Urothelium cell line (cell line): ENCODE measurements at regions not wholly inside any gene's neighbourhood (a gene's known extent, or its start where the extent isn't known, plus 50 kb on each side); places are given as distances from the start of the nearest gene placed in this dataset.
"Not testable (repeated sequence)": the region's sequence is repeated elsewhere in the genome, so short reads cannot be mapped to it uniquely, and the experiment has no call there.

Experiments used
- DNase-seq: peaks from one replicate; pipeline ENCODE4 v3.0.0; 2011; ENCODE audit warnings: low spot score, mixed read lengths
- FAIRE-seq: peaks from 2 replicates; lab custom pipeline; 2011; peaks lifted over from hg19 to GRCh38; lab: Jason Lieb, UNC

DNA sequence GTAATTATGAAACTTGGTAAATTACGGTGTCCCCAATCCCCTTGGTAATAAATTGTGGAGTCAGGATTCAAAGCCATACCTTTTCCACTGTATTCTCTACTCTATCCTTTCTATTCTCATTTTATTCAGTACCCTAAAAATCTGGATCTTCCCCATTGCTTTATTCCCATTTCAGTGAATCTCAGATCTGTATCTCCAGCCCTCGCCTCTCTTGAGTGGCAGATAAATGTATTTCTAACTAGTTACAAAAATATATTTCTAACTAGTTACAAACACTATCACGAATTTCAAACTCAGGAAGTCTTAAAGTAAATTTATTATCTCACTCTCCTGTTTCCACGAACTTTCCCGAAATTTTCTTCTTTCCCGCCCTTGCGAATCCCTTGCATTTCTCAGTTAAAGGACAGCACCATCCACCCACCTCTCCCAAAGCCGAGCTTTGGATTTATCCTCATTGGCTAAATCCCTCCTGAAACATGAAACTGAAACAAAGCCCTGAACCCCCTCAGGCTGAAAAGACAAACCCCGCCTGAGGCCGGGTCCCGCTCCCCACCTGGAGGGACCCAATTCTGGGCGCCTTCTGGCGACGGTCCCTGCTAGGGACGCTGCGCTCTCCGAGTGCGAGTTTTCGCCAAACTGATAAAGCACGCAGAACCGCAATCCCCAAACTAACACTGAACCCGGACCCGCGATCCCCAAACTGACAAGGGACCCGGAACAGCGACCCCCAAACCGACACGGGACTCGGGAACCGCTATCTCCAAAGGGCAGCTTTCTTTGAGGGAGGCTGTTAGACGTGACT is 164.3 kb upstream of the PABPC3 start:
- FAIRE-seq (no peak), DNase-seq (no peak)

DNA sequence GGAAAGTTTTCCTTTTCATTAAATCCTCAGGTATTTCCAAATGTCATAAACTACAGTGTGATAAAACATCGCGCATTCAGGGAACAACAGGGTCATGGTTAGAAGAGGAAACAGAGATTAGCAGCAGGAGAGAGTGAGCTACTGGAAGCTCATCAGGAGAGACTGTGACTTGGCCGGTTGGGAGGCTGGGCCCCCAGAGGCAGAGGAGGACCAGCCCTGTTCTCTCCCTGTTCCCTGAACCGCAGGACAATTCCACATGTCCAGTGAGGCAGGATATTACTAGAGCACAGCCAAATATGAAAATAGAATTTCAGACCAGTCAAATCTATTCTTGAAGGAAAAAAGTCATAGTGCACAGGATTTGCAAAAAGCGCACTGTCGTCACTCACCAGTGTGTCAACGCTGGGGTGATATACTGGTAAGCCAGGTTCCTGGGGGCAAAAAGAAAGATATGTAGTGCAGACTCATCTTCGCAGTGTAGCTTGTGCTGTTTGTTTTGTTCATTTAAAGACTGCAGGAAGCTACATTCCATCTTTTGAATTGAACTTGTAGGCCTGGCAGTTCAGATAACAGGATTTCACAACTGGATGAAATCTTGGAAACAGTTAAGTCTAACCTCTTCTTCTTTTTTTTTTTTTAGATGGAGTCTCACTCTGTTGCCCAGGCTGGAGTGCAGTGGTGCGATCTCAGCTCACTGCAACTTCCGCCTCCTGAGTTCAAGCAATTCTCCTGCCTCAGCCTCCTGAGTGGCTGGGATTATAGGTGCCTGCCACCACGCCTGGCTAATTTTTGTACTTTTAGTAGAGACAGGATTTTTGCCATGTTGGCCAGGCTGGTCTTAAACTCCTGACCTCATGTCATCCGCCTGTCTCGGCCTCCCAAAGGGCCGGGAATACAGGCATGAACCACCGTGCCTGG is 162.6 kb upstream of the PABPC3 start:
- DNase-seq, FAIRE-seq: not testable (repeated sequence)

DNA sequence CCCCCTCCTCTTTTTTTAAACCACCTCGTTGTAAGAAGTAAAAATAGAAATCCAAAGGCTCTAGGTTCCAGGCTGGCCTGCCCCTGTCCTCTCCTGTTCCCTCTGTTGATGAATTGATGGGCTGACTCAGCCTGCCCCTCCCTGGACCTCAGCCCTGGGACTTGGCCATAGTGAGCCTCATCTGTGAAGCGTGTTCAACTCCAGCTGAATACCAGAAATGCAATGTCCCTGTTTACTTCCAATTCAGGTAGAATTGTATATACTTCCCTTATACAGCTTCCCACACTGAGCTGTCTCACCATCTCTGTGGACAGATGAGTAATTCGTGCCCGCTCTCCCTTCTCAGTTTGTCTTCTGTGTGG is 161.9 kb upstream of the PABPC3 start:
- not testable (repeated sequence) for FAIRE-seq, DNase-seq

DNA sequence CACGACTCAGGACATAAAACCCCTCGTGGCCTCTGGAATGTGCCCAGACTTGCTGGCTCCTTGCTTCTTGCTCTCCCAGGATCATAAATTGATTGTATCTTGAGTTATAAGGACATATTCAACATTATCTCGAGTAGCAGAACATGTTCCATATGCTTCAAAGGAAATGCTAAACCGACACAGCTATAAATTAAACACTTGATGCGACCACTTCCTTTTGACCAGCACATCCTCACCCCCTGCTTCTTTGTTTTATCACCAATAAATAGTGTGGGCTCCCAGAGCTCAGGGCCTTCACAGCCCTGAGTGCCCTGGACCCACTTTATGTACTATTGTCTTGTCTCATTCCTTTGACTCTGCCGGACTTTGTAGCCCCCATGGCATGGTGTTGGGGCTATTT is 157.0 kb upstream of the PABPC3 start:
- no peak for DNase-seq
- no peak for FAIRE-seq

DNA sequence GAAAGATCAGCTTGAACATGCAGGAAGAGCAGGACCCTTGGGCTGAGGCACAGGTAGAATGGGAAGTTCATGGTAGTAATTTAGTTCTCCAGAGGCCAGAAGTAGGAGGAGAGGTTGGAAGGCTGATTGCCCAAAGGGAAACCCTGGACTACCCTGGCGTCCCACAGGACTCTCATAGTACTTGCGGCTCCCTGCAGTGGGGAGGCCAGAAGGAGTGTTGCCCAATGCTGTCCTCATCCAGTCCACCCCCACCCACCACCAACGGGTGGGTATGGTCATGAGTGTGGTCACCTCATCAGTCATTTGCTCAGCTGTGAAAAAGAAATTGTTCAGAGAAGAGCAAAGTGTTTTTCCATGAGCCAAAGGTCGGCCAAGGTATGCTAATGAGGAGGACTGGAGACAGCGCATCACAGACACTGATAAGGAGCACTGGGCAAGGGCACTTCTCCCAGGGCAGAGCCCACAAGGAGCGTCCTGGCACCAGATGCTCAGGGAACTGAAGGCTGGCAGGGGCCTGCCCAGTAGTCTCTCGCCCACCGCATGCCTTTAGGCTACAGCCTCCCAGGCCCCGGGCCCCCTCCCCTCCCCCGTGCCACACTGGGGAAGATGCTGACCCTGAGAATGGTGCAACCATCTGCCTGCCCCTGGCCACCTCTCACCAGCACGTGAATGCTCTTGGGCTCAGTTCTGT is 154.8 kb upstream of the PABPC3 start:
- not testable (repeated sequence) for DNase-seq, FAIRE-seq

DNA sequence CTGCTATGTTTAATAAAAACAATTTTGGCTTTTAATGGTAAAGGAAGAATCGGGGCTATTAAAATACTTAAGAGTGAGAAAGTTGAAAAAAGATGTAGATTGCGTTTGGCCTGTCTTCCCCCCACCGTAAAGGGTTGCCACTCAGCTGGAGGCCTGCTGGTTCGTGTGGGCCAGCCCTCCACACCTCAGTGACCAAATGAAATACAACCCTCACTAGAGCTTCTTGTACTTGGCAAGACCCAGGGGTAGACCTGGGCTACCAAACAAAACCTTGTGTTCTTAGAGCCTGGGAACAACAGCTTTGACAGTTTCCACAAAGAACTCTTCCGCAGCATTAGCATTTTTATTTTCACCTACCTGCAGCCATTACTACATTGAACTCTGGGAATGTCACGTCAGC is 152.8 kb upstream of the PABPC3 start:
- FAIRE-seq, result no peak
- no peak for DNase-seq

DNA sequence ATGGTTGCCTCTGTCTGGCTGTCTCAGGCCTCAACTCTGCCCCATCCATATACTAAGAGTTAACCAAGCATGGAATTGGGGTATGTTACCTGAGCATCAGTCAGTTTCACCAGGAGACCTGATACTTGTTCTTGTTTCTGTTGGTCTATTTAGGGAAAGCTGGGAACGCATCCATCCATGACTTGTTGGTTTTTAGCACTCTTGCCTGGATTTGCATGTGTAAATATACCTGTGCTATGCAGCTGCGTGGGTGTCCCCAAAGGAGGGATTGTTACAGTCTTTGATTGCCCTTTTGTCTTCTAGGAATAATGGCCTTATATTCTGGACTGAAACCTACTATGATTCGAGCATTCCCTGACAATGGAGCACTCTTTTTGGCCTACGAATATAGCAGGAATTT is 151.9 kb upstream of the PABPC3 start:
- not testable (repeated sequence) for FAIRE-seq, DNase-seq

DNA sequence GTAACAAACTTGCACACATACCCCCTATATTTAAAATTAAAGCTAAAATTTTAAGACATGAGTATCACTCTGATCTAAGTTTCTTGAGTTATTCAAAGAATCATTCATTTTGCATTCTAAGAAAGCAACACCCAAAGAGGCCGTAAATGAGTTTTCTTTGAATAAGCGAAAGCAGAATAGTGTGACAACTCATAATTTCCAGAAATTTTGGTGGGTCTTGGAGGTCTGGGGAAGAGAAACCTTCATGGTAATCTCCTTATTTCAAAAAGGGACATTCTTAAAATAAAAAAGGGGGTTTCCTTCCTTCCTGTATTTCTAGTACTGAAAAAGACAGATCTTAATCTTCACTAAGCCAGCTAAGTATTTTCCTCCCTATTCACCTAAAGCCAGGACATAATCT is 147.0 kb upstream of the PABPC3 start:
- FAIRE-seq, DNase-seq: not testable (repeated sequence)

DNA sequence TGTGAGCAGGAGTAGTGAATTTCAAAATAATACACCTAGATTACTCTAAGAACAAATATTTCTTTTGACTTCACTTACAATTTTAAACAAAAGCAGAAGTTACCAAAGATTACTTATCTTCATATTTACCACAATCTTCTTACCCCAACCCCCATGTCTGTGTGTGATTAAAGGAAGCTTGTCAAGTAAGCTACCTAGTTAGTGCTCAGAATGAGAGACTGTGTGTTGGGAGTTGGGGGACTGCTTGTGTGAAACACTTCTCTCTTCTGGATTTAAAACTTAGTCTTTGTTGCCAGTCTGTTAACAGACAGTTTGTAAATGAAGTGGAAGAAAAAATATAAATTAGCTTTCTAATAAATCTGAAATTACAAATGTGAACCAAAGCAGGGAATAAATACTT is 145.3 kb upstream of the PABPC3 start:
- not testable (repeated sequence) for FAIRE-seq, DNase-seq

DNA sequence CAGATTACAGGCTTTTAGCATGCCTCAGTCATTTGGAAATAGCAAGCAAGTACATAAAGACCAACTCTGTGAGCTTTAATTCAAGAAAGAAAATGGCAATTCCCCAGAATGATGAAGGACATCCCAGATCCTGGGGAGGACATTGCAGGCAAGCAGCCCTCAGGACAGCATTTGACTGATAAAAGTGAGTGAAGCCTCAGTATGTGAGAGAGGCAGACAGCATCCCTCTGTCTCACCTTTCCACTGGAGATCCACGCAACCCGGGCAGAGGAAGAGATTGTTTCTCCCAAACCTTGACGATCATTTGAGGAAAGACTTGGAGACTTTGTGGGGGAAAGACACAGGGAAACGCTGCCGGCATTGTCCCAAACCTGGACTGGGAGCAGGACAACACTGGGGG is 128.0 kb upstream of the PABPC3 start:
- not testable (repeated sequence) for FAIRE-seq, DNase-seq

DNA sequence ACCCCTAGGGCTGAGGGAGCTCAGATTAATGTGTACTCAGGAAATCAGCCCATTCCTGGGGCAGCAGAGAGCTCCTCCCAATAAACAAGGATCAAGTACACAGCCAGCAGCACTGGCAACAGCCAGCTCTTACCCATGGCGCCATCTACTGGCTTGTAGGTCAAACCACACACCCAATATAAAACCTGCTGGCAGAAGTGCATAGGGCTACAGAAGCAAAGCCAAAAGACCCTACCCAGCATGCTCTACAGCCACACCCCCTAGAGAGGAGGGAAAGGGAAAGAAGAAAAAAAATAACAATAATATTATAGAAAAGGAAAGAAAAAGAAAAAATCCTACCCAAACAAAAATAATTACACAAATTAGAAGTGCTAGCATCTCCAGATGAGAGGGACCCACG is 127.5 kb upstream of the PABPC3 start:
- not testable (repeated sequence) for FAIRE-seq, DNase-seq

DNA sequence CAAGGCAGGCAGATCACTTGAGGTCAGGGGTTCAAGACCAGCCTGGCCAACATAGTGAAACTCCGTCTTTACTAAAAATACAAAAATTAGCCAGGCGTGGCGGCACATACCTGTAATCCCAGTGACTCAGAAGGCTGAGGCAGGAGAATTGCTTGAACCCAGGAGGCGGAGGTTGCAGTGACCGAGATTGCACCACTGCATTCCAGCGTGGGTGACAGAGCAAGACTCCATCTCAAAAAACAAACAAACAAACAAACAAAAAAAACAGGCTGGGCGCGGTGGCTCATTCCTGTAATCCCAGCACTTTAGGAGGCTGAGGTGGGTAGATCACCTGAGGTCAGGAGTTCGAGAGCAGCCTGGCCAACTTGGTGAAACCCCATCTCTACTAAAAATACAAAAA is 122.8 kb upstream of the PABPC3 start:
- not testable (repeated sequence) for DNase-seq, FAIRE-seq

DNA sequence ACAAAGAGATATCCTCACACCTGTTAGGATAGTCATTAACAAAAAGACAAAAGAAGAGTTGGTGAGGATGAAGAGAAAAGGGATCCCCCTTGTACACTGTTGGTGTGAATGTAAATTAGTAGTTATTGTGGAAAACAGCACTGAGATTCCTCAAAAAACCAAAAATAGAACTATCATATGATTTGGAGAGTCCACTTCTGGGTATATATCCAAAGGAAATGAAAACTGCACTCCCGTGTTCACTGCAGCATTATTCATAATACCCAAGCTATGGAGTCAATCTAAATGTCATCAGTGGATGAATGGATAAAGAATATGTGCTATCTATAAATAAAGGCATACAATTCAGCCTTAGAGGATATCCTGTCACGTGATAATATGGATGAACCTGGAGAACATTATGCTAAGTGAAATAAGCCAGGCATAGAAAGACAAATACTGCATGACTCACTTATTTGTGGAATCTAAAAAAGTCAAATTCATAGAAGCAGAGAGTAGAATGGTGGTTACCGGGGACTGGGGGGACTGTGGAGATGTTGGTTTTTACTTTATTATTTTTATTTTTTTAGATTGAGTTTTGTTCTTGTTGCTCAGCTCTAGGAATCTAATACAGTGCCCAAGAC is 114.6 kb upstream of the PABPC3 start:
- FAIRE-seq, DNase-seq: not testable (repeated sequence)

DNA sequence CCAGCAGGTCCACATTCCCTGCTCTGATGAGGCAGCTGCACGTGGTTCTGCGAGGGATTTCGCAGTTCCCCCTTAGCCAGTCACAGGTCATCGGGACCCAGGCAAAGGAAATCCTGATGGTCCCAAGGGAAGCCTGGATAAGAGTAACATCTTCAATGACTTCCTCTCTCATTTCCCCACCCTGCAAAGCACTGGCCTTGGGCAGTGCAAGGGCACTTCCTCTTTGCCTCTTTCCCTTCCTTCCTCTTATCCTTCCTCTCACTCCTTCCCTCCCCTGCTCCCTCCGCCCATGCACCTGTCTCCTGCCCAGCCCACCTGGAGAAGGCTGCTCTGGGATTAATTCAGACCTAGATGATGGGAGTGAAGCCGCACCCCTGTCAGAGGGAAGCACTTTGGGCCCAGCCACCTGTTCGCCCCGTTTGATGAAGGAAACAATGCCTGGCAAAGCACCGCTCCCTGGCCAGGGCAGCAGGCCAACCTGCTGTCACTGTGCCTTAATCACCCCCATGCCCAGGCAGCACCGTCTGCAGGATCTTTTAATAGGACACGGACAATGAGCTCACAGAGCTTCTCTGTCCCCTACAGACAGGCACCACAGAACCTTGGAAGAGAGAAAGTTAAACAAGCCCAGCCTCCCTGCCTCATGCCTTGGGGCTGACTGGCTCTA is 113.5 kb upstream of the PABPC3 start:
- FAIRE-seq, result peak; percentile 56
- no peak for DNase-seq

DNA sequence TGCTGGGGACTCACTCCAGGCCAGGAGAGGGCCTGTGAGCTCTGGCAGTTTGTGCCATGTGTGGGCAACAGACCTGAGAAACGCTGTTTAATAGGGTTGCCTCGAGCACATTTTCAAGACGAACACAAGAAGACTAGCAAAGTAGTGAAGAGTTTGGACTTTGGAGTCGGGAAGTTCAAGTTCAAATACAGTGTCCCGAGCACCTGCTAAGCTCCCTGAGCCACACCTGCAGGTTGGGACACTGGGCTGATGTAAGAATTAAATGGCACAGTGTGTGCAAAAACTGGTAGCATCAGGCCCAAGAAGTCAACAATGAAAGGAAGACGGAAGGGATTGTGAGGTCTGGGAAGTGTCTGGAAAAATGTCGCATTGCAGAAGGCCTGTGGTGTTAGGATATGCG is 112.8 kb upstream of the PABPC3 start:
- no peak for DNase-seq
- FAIRE-seq, result no peak

DNA sequence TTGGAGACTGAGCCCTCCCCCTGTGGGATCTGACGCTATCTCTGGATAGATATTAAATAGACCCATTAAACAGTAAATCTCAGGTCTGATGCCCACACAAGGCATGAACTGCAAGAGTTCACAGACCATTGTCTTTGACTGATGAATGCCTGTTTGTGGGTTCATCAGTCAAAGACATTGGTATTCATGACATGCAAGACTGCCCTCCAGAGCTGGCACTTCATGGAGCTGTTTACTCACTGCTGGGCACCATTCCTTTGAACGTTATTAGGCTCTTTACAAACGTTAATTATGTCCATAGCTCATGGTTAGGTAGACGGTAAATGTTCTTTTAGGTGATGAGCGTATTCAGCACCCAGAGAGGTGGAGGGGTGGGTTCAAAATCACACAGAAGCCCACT is 111.8 kb upstream of the PABPC3 start:
- FAIRE-seq, result no peak
- DNase-seq, result no peak

DNA sequence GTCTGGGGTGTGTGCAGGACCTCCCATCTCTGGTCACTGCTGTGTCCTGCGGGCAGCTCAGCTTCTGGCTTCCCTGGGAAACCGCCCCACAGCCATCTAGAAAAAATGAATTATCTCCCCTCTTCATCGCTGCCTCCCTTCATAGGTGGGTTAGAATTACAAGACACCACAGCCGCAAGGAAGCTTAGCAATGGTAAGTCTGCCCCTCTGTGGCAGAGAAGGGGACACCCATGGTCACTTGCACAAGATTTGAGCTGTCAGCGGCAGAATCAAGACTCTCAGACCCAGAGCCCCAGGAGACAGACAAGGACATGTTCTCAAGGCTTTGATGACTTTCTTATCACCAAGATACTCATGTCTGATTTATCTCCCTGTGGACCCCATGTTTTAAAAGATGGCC is 110.8 kb upstream of the PABPC3 start:
- no peak for DNase-seq

DNA sequence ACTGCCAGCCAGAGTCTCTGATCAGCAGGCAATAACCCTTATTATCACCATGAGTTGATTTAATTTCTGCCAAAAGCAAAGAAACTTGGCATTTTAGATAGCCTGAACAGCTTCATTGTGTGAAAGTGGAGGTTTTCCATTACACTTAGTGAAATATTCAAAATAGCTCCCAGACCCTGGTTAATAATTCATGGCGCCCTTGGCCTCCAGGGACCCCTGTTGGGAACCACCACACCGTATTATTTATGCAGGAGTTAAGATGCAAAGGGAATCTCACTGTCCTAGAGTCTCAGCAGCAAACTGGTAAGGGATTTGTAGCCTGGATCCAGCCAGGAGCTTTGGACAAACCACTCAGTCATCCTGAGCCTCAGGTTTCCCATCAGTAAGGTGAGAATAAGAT is 110.0 kb upstream of the PABPC3 start:
- FAIRE-seq (no peak), DNase-seq (no peak)

More for the DNA sequence above, 110.8 kb upstream of the PABPC3 start:
- FAIRE-seq, result no peak

DNA sequence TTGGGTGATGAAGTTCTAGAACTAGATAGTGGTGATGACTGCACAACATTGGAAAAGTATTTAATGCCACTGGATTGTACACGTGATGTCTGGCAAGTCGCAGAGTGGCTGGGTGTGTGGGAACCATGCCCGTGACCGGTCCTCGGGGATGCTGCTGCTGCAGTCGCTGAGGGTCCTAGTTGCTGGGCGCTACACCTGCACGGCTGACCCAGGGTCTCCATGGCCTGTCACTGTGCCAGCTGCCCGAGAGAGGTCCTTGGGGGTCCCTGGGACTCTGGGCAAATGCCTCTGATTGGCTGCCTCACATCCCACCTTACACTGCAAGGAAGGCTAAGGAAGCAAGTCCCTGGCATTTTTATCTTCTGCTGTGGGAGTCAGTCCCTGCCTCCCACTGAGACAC is 109.1 kb upstream of the PABPC3 start:
- DNase-seq (no peak), FAIRE-seq (no peak)

DNA sequence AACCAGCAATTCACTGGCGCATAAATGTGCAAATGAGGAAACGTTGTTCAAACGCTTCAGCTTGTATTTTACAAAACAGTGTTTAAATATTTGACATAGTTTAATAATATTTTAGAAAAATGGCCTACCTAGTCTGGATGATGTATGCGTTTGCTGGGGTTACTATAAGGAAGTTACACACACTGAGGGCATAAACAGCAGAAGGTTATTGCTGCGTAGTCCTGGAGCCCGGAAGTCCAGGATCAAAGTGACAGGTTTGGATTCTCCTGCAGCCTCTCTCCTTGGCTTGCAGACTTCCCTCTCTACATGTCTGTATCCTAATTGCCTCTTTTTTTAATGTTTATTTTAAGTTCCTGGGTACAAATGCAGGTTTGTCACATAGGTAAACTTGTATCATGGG is 106.0 kb upstream of the PABPC3 start:
- not testable (repeated sequence) for DNase-seq, FAIRE-seq
